Vagina (tissue), 2 donors: ENCODE measurements at regions not wholly inside any gene's neighbourhood (a gene's known extent, or its start where the extent isn't known, plus 50 kb on each side); places are given as distances from the start of the nearest gene placed in this dataset.

Source experiments
- POLR2A ChIP-seq, 2 donors: fragments of 450-650 bp; IDR thresholded peaks; one replicate each; pipeline ENCODE4 v1.6.1; 2017; ENCODE audit warnings: antibody characterized with exemption in 2 of 2, mild to moderate bottlenecking in 2 of 2, moderate library complexity in 2 of 2
- POLR2AphosphoS5 ChIP-seq, 2 donors: sonication (generic); formaldehyde crosslinking; IDR thresholded peaks; one replicate each; pipeline ENCODE4 v1.9.0; 2017; ENCODE audit warnings: antibody characterized with exemption in 2 of 2, mild to moderate bottlenecking in 2 of 2, low read depth in 1 of 2; ENCODE audit not compliant: insufficient read depth in 1 of 2
- TF ChIP-seq, protein P1 (sequence below), 3 experiments: fragments of 450-650 bp in 2 of 3; fragments of 200-600 bp in 1 of 3; sonication (generic) in 1 of 3; IDR thresholded peaks; one replicate each; pipeline ENCODE4 v1.5.1; 2017 to 2019; ENCODE audit warnings: antibody characterized with exemption in 3 of 3, mild to moderate bottlenecking in 2 of 3, moderate library complexity in 2 of 3

- TF ChIP-seq, protein P1, sequence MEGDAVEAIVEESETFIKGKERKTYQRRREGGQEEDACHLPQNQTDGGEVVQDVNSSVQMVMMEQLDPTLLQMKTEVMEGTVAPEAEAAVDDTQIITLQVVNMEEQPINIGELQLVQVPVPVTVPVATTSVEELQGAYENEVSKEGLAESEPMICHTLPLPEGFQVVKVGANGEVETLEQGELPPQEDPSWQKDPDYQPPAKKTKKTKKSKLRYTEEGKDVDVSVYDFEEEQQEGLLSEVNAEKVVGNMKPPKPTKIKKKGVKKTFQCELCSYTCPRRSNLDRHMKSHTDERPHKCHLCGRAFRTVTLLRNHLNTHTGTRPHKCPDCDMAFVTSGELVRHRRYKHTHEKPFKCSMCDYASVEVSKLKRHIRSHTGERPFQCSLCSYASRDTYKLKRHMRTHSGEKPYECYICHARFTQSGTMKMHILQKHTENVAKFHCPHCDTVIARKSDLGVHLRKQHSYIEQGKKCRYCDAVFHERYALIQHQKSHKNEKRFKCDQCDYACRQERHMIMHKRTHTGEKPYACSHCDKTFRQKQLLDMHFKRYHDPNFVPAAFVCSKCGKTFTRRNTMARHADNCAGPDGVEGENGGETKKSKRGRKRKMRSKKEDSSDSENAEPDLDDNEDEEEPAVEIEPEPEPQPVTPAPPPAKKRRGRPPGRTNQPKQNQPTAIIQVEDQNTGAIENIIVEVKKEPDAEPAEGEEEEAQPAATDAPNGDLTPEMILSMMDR (IDR thresholded peaks at IDR 0.05), result no peak
- no peak for TF ChIP-seq POLR2A (IDR thresholded peaks at IDR 0.05)
- TF ChIP-seq POLR2AphosphoS5 (IDR thresholded peaks at IDR 0.05; ENCODE audit: insufficient read depth in 1 of 2, low read depth in 1 of 2), result no peak
Measured at GRCh38 chr6:105791179-105791578, 295.0 kb upstream of the PRDM1 start.
